Parathyroid adenoma (tissue), 2 donors: ENCODE measurements at regions not wholly inside any gene's neighbourhood (a gene's known extent, or its start where the extent isn't known, plus 50 kb on each side); places are given as distances from the start of the nearest gene placed in this dataset.

Experiments used
- H2AFZ ChIP-seq: fragments of 300-600 bp; sonication (generic); one replicate; pipeline ENCODE4 v1.7.0; 2017; ENCODE audit warnings: antibody characterized with exemption, mild to moderate bottlenecking
- H3K27ac ChIP-seq: fragments of 300-600 bp; sonication (generic); one replicate; pipeline ENCODE4 v1.7.0; 2017
- H3K27me3 ChIP-seq: fragments of 300-600 bp; sonication (generic); one replicate; pipeline ENCODE4 v1.7.0; 2017; ENCODE audit warnings: low read length; ENCODE audit not compliant: control insufficient read depth, insufficient read depth
- H3K36me3 ChIP-seq: fragments of 300-600 bp; sonication (generic); one replicate; pipeline ENCODE4 v1.7.0; 2017; ENCODE audit warnings: low read length; ENCODE audit not compliant: control insufficient read depth, insufficient read depth
- H3K4me1 ChIP-seq: fragments of 300-600 bp; sonication (generic); one replicate; pipeline ENCODE4 v1.7.0; 2017; ENCODE audit warnings: control low read depth
- H3K4me2 ChIP-seq: fragments of 300-600 bp; sonication (generic); one replicate; pipeline ENCODE4 v1.7.0; 2017; ENCODE audit warnings: low read length
- H3K4me3 ChIP-seq: fragments of 300-600 bp; sonication (generic); one replicate; pipeline ENCODE4 v1.7.0; 2017; ENCODE audit warnings: low read depth, low read length
- H3K79me2 ChIP-seq: fragments of 300-600 bp; sonication (generic); one replicate; pipeline ENCODE4 v1.7.0; 2017; ENCODE audit warnings: control low read depth
- H3K9ac ChIP-seq: fragments of 300-600 bp; sonication (generic); one replicate; pipeline ENCODE4 v1.7.0; 2017; ENCODE audit warnings: mild to moderate bottlenecking
- H3K9me3 ChIP-seq: fragments of 300-600 bp; sonication (generic); one replicate; pipeline ENCODE4 v1.7.0; 2017; ENCODE audit warnings: low read length; ENCODE audit not compliant: control insufficient read depth
- CTCF ChIP-seq: fragments of 300-600 bp; sonication (generic); IDR thresholded peaks from one replicate; pipeline ENCODE4 v1.7.0; 2017; ENCODE audit warnings: antibody characterized with exemption, mild to moderate bottlenecking
- donor health status: primary hyperparathyroidism.

GRCh38 chr6:48983377-48983776, 479.7 kb downstream of the MMUT start:
- H3K4me2 ChIP-seq, result no peak overlapping the region
- no peaks in the 10 kb centered on the region for H3K4me1 ChIP-seq
- H3K4me3 ChIP-seq, result no peak overlapping the region
- no peaks in the 10 kb centered on the region for H3K9me3 ChIP-seq
- no peak overlapping the region for H3K27ac ChIP-seq
- H3K9ac ChIP-seq, result no peak overlapping the region
- TF ChIP-seq CTCF, result no peak
- no peak overlapping the region for H2AFZ ChIP-seq
- H3K36me3 ChIP-seq, result no peaks in the 10 kb centered on the region
- H3K79me2 ChIP-seq, result no peaks in the 10 kb centered on the region
- H3K27me3 ChIP-seq, result no peaks in the 10 kb centered on the region

GRCh38 chr6:48979806-48980205, 483.2 kb downstream of the MMUT start:
- H3K4me3 ChIP-seq, result no peak overlapping the region
- H3K9ac ChIP-seq, result no peak overlapping the region
- H3K9me3 ChIP-seq, result no peaks in the 10 kb centered on the region
- no peaks in the 10 kb centered on the region for H3K79me2 ChIP-seq
- H3K4me2 ChIP-seq, result no peak overlapping the region
- H2AFZ ChIP-seq, result no peak overlapping the region
- H3K4me1 ChIP-seq, result no peaks in the 10 kb centered on the region
- TF ChIP-seq CTCF, result no peak
- no peak overlapping the region for H3K27ac ChIP-seq
- no peaks in the 10 kb centered on the region for H3K27me3 ChIP-seq
- no peaks in the 10 kb centered on the region for H3K36me3 ChIP-seq

GRCh38 chr6:48979085-48979484, 484.0 kb downstream of the MMUT start:
- H3K36me3 ChIP-seq, result no peaks in the 10 kb centered on the region
- no peak overlapping the region for H2AFZ ChIP-seq
- H3K4me3 ChIP-seq, result no peak overlapping the region
- no peak overlapping the region for H3K27ac ChIP-seq
- TF ChIP-seq CTCF, result no peak
- H3K4me2 ChIP-seq, result no peak overlapping the region
- H3K79me2 ChIP-seq, result no peaks in the 10 kb centered on the region
- no peaks in the 10 kb centered on the region for H3K4me1 ChIP-seq
- H3K9ac ChIP-seq, result no peak overlapping the region
- H3K27me3 ChIP-seq, result no peaks in the 10 kb centered on the region
- no peaks in the 10 kb centered on the region for H3K9me3 ChIP-seq

- H3K9me3 ChIP-seq, result no peaks in the 10 kb centered on the region
- H3K36me3 ChIP-seq, result no peaks in the 10 kb centered on the region
- no peak overlapping the region for H3K4me3 ChIP-seq
- H3K79me2 ChIP-seq, result no peaks in the 10 kb centered on the region
- no peak overlapping the region for H3K4me2 ChIP-seq
- no peak overlapping the region for H2AFZ ChIP-seq
- no peaks in the 10 kb centered on the region for H3K27me3 ChIP-seq
- no peak for TF ChIP-seq CTCF
- H3K4me1 ChIP-seq, result no peaks in the 10 kb centered on the region
- no peak overlapping the region for H3K27ac ChIP-seq
- H3K9ac ChIP-seq, result no peak overlapping the region
Measured at GRCh38 chr6:48978016-48978415, 485.0 kb downstream of the MMUT start.

GRCh38 chr6:48977573-48977972, 485.5 kb downstream of the MMUT start:
- no peak overlapping the region for H3K4me3 ChIP-seq
- H3K79me2 ChIP-seq, result no peaks in the 10 kb centered on the region
- H3K27ac ChIP-seq, result no peak overlapping the region
- no peak overlapping the region for H3K9ac ChIP-seq
- H3K4me2 ChIP-seq, result no peak overlapping the region
- H3K36me3 ChIP-seq, result no peaks in the 10 kb centered on the region
- H3K27me3 ChIP-seq, result no peaks in the 10 kb centered on the region
- no peaks in the 10 kb centered on the region for H3K4me1 ChIP-seq
- no peak for TF ChIP-seq CTCF
- H2AFZ ChIP-seq, result no peak overlapping the region
- H3K9me3 ChIP-seq, result no peaks in the 10 kb centered on the region
